Ishikawa (cell line): ENCODE measurements at regions not wholly inside any gene's neighbourhood (a gene's known extent, or its start where the extent isn't known, plus 50 kb on each side); places are given as distances from the start of the nearest gene placed in this dataset.

Experiments used
- CEBPB ChIP-seq: IDR thresholded peaks from 2 replicates; pipeline ENCODE4 v1.6.1; 2012
- CREB1 ChIP-seq: IDR thresholded peaks from 2 replicates; pipeline ENCODE4 v1.6.1; 2012; ENCODE audit warnings: low read depth
- EGR1 ChIP-seq: IDR thresholded peaks from 2 replicates; pipeline ENCODE4 v1.6.1; 2012
- EP300 ChIP-seq: IDR thresholded peaks from 2 replicates; pipeline ENCODE4 v1.6.1; 2012; ENCODE audit warnings: borderline replicate concordance
- RAD21 ChIP-seq: IDR thresholded peaks from 2 replicates; pipeline ENCODE4 v1.6.1; 2012; ENCODE audit warnings: low read depth
- TAF1 ChIP-seq: IDR thresholded peaks from 2 replicates; pipeline ENCODE4 v1.6.1; 2012; ENCODE audit warnings: low read depth, mild to moderate bottlenecking
- TCF12 ChIP-seq: IDR thresholded peaks from 2 replicates; pipeline ENCODE4 v1.6.1; 2012; ENCODE audit warnings: low read depth
- TEAD4 ChIP-seq: IDR thresholded peaks from 2 replicates; pipeline ENCODE4 v1.6.1; 2012
- ZBTB7A ChIP-seq: IDR thresholded peaks from 2 replicates; pipeline ENCODE4 v1.6.1; 2012; ENCODE audit warnings: low read depth
- TF ChIP-seq, protein P1 (sequence below): IDR thresholded peaks from 2 replicates; pipeline ENCODE4 v1.6.1; 2012
- TF ChIP-seq, protein P2 (sequence below): IDR thresholded peaks from 2 replicates; pipeline ENCODE4 v1.6.1; 2012; ENCODE audit warnings: low read depth, mild to moderate bottlenecking
- TF ChIP-seq, protein P3 (sequence below): IDR thresholded peaks from 2 replicates; pipeline ENCODE4 v1.6.1; 2012

DNA sequence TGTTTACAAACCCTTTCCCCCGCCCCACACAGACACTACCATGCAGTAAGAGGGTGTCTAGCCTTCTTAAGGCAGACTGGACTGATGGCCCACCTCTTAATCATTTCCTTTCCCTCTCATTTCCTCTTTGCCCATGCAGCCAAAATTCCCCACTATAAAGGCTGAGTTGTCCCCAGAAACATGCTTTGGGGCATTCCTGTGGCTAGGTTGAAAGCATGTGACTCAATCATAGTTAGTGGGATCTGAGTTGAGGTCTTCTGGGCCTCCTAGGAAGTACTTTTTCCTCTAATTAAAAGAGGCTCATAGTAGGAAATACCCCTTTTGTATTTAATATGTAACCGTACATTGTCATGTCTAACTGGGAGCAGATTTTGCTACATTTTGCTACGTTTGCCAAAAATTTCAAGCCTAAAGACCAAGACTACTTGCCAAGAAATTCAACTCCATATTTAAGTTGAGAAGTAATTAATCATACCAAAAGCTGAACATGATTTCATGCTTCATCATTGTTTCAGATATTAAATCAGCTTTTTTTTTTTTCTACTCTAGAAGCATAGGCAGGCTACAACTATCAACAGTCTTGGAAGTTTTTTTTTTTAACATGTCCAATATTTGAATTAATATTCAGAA lies 174.7 kb downstream of the ADGRL4 start:
- TF ChIP-seq, protein P1, sequence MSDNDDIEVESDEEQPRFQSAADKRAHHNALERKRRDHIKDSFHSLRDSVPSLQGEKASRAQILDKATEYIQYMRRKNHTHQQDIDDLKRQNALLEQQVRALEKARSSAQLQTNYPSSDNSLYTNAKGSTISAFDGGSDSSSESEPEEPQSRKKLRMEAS, result no peak
- TF ChIP-seq, protein P2, sequence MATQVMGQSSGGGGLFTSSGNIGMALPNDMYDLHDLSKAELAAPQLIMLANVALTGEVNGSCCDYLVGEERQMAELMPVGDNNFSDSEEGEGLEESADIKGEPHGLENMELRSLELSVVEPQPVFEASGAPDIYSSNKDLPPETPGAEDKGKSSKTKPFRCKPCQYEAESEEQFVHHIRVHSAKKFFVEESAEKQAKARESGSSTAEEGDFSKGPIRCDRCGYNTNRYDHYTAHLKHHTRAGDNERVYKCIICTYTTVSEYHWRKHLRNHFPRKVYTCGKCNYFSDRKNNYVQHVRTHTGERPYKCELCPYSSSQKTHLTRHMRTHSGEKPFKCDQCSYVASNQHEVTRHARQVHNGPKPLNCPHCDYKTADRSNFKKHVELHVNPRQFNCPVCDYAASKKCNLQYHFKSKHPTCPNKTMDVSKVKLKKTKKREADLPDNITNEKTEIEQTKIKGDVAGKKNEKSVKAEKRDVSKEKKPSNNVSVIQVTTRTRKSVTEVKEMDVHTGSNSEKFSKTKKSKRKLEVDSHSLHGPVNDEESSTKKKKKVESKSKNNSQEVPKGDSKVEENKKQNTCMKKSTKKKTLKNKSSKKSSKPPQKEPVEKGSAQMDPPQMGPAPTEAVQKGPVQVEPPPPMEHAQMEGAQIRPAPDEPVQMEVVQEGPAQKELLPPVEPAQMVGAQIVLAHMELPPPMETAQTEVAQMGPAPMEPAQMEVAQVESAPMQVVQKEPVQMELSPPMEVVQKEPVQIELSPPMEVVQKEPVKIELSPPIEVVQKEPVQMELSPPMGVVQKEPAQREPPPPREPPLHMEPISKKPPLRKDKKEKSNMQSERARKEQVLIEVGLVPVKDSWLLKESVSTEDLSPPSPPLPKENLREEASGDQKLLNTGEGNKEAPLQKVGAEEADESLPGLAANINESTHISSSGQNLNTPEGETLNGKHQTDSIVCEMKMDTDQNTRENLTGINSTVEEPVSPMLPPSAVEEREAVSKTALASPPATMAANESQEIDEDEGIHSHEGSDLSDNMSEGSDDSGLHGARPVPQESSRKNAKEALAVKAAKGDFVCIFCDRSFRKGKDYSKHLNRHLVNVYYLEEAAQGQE, result no peak
- TF ChIP-seq TAF1, result no peak
- TF ChIP-seq CEBPB, result no peak
- TF ChIP-seq RAD21, result no peak
- TF ChIP-seq TCF12, result no peak
- TF ChIP-seq EP300, result no peak
- TF ChIP-seq ZBTB7A, result no peak
- TF ChIP-seq CREB1, result no peak
- no peak for TF ChIP-seq TEAD4
- no peak for TF ChIP-seq EGR1
- TF ChIP-seq, protein P3, sequence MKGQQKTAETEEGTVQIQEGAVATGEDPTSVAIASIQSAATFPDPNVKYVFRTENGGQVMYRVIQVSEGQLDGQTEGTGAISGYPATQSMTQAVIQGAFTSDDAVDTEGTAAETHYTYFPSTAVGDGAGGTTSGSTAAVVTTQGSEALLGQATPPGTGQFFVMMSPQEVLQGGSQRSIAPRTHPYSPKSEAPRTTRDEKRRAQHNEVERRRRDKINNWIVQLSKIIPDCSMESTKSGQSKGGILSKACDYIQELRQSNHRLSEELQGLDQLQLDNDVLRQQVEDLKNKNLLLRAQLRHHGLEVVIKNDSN, result no peak
